HepG2 (cell line): ENCODE measurements at regions not wholly inside any gene's neighbourhood (a gene's known extent, or its start where the extent isn't known, plus 50 kb on each side); places are given as distances from the start of the nearest gene placed in this dataset.

ENCODE experiments used
- ATAC-seq: fragments of 200-7000 bp; cut with Tn5 transposase; 3 replicates; pipeline ENCODE4 v1.9.1; 2020; ENCODE audit warnings: mild to moderate bottlenecking, moderate library complexity
- BruUV-seq: library from RNA; stranded (reverse); fragments of 400-500 nt; replicated peaks from 2 replicates; lab custom pipeline; 2021; lab: Mats Ljungman, UMichigan
- CTCF ChIA-PET: fragments of 300-600 bp; formaldehyde crosslinking; extraction: SDS; loops from one replicate; lab custom pipeline; 2021; ENCODE audit warnings: low total read pairs, inconsistent platforms, low intra/inter-chr PET ratio; lab: Yijun Ruan, JAX
- POLR2A ChIA-PET: fragments of 350-600 bp; sonication (Branson Sonifier 250); formaldehyde crosslinking; loops from one replicate; lab custom pipeline; 2020; ENCODE audit warnings: antibody characterized with exemption, inconsistent platforms; lab: Yijun Ruan, JAX
- DNase-seq: peaks from one replicate; pipeline ENCODE4 v3.0.0-alpha.2; 2015; ENCODE audit warnings: low spot score
- FAIRE-seq: peaks from 3 replicates; lab custom pipeline; 2011; peaks lifted over from hg19 to GRCh38; lab: Jason Lieb, UNC
- H2AFZ ChIP-seq: one replicate; pipeline ENCODE4 v1.6.1; 2011; ENCODE audit warnings: low read length, inconsistent platforms
- H3K27ac ChIP-seq: fragments of 300-600 bp; 3 replicates; pipeline ENCODE4 v1.8.0; 2011; ENCODE audit warnings: mixed run types, mild to moderate bottlenecking, mixed read lengths, low read length, inconsistent platforms; ENCODE audit not compliant: insufficient read depth; ENCODE audit errors: extremely low read length
- H3K27me3 ChIP-seq, 2 experiments: fragments of 200-600 bp in 1 of 2; 2 replicates in 1 of 2; 3 replicates in 1 of 2; pipeline versions ENCODE4 v1.6.0 to v1.8.0; 2011; ENCODE audit warnings: low read length in 2 of 2, mild to moderate bottlenecking in 2 of 2, moderate library complexity in 2 of 2, inconsistent platforms in 1 of 2; ENCODE audit not compliant: insufficient read depth in 2 of 2, control insufficient read depth in 1 of 2
- H3K36me3 ChIP-seq, 2 experiments: fragments of 200-600 bp in 1 of 2; replicated peaks in 1 of 2; 2 replicates in 1 of 2; 3 replicates in 1 of 2; pipeline versions ENCODE4 v1.5.1 to v1.8.0; 2011; ENCODE audit warnings: low read length in 2 of 2, inconsistent platforms in 1 of 2; ENCODE audit not compliant: insufficient read depth in 2 of 2, control insufficient read depth in 1 of 2
- H3K4me1 ChIP-seq: 2 replicates; pipeline ENCODE4 v1.5.1; 2012; ENCODE audit warnings: low read length, inconsistent platforms; ENCODE audit not compliant: insufficient read depth
- H3K4me2 ChIP-seq: 2 replicates; pipeline ENCODE4 v1.6.0; 2011; ENCODE audit warnings: low read depth, low read length, inconsistent platforms
- H3K4me3 ChIP-seq, 3 experiments: fragments of 200-600 bp in 1 of 3; sonication (generic), shearing (Covaris generic) in 1 of 3; replicated peaks in 1 of 3; 2 replicates each; pipeline ENCODE4 v1.5.1; 2011 to 2016; ENCODE audit warnings: low read length in 3 of 3, inconsistent platforms in 2 of 3, low read depth in 2 of 3, mild to moderate bottlenecking in 2 of 3, control low read depth in 1 of 3, mixed read lengths in 1 of 3; ENCODE audit not compliant: insufficient read depth in 1 of 3
- H3K79me2 ChIP-seq: one replicate; pipeline ENCODE4 v1.6.1; 2011; ENCODE audit warnings: low read length, inconsistent platforms; ENCODE audit not compliant: insufficient read depth
- H3K9ac ChIP-seq: 2 replicates; pipeline ENCODE4 v1.6.0; 2011; ENCODE audit warnings: mild to moderate bottlenecking, low read depth, low read length, inconsistent platforms; ENCODE audit not compliant: insufficient read depth
- H3K9me3 ChIP-seq: 2 replicates; pipeline ENCODE4 v1.5.1; 2012; ENCODE audit warnings: mild to moderate bottlenecking, low read length
- H4K20me1 ChIP-seq: 2 replicates; pipeline ENCODE4 v1.6.0; 2011; ENCODE audit warnings: inconsistent platforms, mild to moderate bottlenecking, low read length, moderate library complexity; ENCODE audit not compliant: insufficient read depth
- KAT2B ChIP-seq: fragments of 150-350 bp; IDR thresholded peaks from 2 replicates; pipeline ENCODE4 v1.6.1; 2014; ENCODE audit warnings: low read depth, low read length, borderline replicate concordance
- TEAD2 ChIP-seq: sonication (generic); formaldehyde crosslinking; IDR thresholded peaks from 2 replicates; pipeline ENCODE4 v1.9.0; 2021; ENCODE audit warnings: missing genetic modification reagents
- ZNF263 ChIP-seq: sonication (generic); formaldehyde crosslinking; IDR thresholded peaks from 2 replicates; pipeline ENCODE4 v1.4.0; 2020; ENCODE audit warnings: missing genetic modification reagents
- WGBS: methylation state at CpG from one replicate; pipeline ENCODE4 v1.1.6; 2017; ENCODE audit warnings: low lambda C conversion rate; 5-methylcytosine and 5-hydroxymethylcytosine counted together
- in situ Hi-C: cut with HindIII; loops from 2 replicates; pipeline ENCODE4 v1.10.0; 2017; ENCODE audit warnings: low pct_unique_long_range_greater_than_20kb; ENCODE audit not compliant: extremely low pct_ligation_motif_present
- intact Hi-C: fragments of 100-400 bp; cut with micrococcal nuclease; formaldehyde crosslinking; loops from one replicate; pipeline ENCODE4 v1.10.0; 2022; ENCODE audit not compliant: unreplicated experiment
- TF ChIP-seq, protein P1 (sequence below): sonication (generic); formaldehyde crosslinking; IDR thresholded peaks from 2 replicates; pipeline ENCODE4 v1.4.0; 2020; ENCODE audit warnings: missing genetic modification reagents

DNA sequence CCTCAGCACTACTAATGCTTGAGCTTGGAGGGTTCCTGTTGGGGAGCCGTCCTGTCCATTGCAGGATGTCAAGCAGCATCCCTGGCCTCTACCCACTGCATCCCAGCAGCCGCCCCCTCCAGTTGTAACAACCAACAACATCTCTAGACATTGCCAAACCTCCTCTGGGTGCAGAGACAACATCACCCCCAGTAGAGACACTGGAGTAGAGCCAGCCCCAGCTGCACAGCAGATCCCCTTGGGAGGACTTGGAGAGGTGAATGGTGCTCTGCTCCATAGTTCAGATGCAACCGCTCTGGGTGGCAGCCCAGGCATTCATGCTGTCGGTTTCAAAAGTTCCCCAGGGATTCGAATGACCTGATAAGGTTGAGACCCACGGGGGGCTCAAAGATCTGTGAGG lies 259.0 kb downstream of the MN1 start:
- no TSS peak for BruUV-seq
- no peaks in the 10 kb centered on the region for H3K9me3 ChIP-seq
- in situ Hi-C loops (no loop called here), intact Hi-C loops (no loop called here)
- peaks cover 0 to 27% of the 10 kb centered on the region in 2 experiments; a peak in 2 of 5 replicates for H3K27me3 ChIP-seq
- H3K27ac ChIP-seq = no peak overlapping the region
- H3K9ac ChIP-seq = no peak overlapping the region
- no peak for ATAC-seq
- no peaks in the 10 kb centered on the region for H3K4me1 ChIP-seq
- no peaks in the 10 kb centered on the region for H3K36me3 ChIP-seq
- no peaks in the 10 kb centered on the region for H3K79me2 ChIP-seq
- no peak for FAIRE-seq
- WGBS = 19% methylated on average over 4 of the region's 6 CpGs
- no peak overlapping the region for H2AFZ ChIP-seq
- DNase-seq = no peak
- H3K4me3 ChIP-seq = no peak overlapping the region
- CTCF ChIA-PET = no interaction called here
- no peak overlapping the region for H3K4me2 ChIP-seq
- H4K20me1 ChIP-seq = no peaks in the 10 kb centered on the region
- TF ChIP-seq, protein P1, sequence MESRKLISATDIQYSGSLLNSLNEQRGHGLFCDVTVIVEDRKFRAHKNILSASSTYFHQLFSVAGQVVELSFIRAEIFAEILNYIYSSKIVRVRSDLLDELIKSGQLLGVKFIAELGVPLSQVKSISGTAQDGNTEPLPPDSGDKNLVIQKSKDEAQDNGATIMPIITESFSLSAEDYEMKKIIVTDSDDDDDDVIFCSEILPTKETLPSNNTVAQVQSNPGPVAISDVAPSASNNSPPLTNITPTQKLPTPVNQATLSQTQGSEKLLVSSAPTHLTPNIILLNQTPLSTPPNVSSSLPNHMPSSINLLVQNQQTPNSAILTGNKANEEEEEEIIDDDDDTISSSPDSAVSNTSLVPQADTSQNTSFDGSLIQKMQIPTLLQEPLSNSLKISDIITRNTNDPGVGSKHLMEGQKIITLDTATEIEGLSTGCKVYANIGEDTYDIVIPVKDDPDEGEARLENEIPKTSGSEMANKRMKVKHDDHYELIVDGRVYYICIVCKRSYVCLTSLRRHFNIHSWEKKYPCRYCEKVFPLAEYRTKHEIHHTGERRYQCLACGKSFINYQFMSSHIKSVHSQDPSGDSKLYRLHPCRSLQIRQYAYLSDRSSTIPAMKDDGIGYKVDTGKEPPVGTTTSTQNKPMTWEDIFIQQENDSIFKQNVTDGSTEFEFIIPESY (CRISPR knock-in tag) = no peak
- TF ChIP-seq KAT2B = no peak
- TF ChIP-seq, all 625 proteins: peak for 0
- POLR2A ChIA-PET = no interaction called here

DNA sequence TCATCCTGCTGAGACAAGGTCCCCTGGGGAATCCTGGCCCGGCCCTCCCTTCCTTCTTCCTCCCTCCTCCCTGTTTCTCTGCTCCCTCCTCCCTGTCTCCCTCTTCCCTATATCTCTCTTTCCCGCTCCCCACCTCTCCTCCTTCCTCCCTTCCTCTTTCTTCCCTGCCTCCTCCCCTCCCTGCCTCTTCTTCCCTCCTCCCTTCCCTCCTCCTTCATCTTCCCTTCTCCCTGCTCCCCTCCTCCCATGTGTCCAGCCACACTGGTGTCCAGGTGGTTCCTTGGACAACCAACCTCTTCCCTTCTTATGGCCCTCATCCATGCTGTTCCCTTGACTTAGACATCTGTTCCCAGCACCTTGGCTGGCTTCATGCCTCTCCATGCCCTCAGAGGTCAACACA lies 258.1 kb downstream of the MN1 start:
- H3K27me3 ChIP-seq = peaks cover 0 to 20% of the 10 kb centered on the region in 2 experiments; a peak in 2 of 5 replicates
- no peak overlapping the region for H3K4me3 ChIP-seq
- ChIA-PET POLR2A (no interaction called here), CTCF (no interaction called here)
- no peaks in the 10 kb centered on the region for H3K4me1 ChIP-seq
- ATAC-seq (no peak), FAIRE-seq (no peak), DNase-seq (no peak)
- H2AFZ ChIP-seq = no peak overlapping the region
- intact Hi-C loops = no loop called here
- no peak overlapping the region for H3K4me2 ChIP-seq
- WGBS = 3% methylated on average over 2 of the region's 2 CpGs
- no peaks in the 10 kb centered on the region for H3K36me3 ChIP-seq
- H3K79me2 ChIP-seq = no peaks in the 10 kb centered on the region
- 0 out of 2 replicates have a peak, but pooled peaks have one; percentile 19 for TF ChIP-seq ZNF263 (CRISPR knock-in tag)
- TF ChIP-seq TEAD2 = no peak
- H4K20me1 ChIP-seq = no peaks in the 10 kb centered on the region
- no peak overlapping the region for H3K27ac ChIP-seq
- no peak overlapping the region for H3K9ac ChIP-seq
- in situ Hi-C loops = no loop called here
- H3K9me3 ChIP-seq = no peaks in the 10 kb centered on the region
- no TSS peak for BruUV-seq
